ENCODE measurements at regions not wholly inside any gene's neighbourhood (a gene's known extent, or its start where the extent isn't known, plus 50 kb on each side); places are given as distances from the start of the nearest gene placed in this dataset.
"Not testable (repeated sequence)": the region's sequence is repeated elsewhere in the genome, so short reads cannot be mapped to it uniquely, and the experiment has no call there.

DNA sequence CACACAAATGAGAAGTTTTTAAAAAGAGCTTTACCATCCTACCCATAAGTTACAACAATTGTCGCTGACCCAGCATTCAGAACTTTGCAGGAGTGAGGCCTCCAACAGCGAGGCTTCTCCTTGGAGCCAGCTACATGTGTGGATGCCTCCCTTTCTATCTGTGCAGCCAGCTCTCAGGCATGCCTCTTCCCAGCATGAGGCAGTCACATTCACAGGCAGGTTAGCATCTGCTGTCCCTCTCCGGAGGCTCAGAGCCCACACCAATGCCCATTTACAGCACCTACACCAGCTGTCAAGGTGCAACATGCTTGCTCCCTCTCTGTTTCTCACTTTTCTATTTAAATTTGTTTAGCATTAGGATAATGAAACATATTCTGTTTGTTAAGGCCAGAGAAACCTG, 278.7 kb upstream of the PODXL start:
- Mint-ChIP-seq H3K4me3 (no peak overlapping the region), H3K27ac (no peak overlapping the region), H3K4me1 (ENCODE audit: low read depth) (no peaks in the 10 kb centered on the region), H3K36me3 (ENCODE audit: low read depth) (no peaks in the 10 kb centered on the region), H3K9me3 (no peaks in the 10 kb centered on the region), H3K27me3 (ENCODE audit: insufficient read depth) (peaks cover 5% of the 10 kb centered on the region)
- intact Hi-C loops (cut with micrococcal nuclease) = no loop called here
- no peak for DNase-seq (ENCODE audit: low spot score)

- intact Hi-C loops (cut with micrococcal nuclease) = no loop called here
- H3K27me3 Mint-ChIP-seq (ENCODE audit: insufficient read depth) = peaks cover 1% of the 10 kb centered on the region
These were observed 274.3 kb upstream of the PODXL start for GRCh38 chr7:131830681-131831080.

DNA sequence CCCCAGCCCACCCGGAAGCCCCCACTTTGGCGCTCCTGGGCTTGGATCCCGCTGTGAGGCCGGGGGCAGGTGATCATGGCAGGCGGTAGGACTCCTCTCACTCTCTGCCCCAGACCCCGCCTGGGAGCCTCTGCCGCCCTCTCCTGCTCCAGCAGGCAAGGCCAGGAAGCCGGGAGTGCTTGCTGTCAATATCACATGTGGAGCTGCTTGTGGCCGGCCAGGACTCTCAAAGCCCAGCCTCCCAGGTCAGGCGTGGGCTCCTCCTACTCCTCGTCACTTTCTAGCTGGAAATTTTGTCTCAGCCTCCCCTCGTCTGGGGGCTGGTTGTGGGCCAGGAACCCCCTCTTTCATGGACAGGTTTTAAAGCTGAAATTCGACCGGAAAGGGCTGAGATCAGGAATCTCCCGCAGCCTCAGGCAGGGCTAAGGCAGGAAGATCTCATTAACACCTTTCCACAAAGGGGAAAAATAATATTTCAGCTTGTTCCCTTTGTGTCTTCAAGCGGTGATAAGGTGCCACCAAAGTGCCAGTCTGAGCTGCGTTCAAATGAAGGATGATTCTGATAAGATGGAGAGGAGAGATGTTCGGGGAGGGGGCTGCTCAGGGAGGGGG, 273.6 kb upstream of the PODXL start:
- Mint-ChIP-seq H3K4me1 (ENCODE audit: low read depth) (no peaks in the 10 kb centered on the region), H3K27ac (no peak overlapping the region), H3K9me3 (no peaks in the 10 kb centered on the region), H3K27me3 (ENCODE audit: insufficient read depth) (peaks cover 1% of the 10 kb centered on the region), H3K4me3 (no peak overlapping the region), H3K36me3 (ENCODE audit: low read depth) (no peaks in the 10 kb centered on the region)
- intact Hi-C loops (cut with micrococcal nuclease) = no loop called here
- no peak for DNase-seq (ENCODE audit: low spot score)

More at GRCh38 chr7:131830681-131831080, 274.3 kb upstream of the PODXL start:
- Mint-ChIP-seq H3K4me3 (no peak overlapping the region), H3K27ac (no peak overlapping the region), H3K36me3 (ENCODE audit: low read depth) (no peaks in the 10 kb centered on the region), H3K4me1 (ENCODE audit: low read depth) (no peaks in the 10 kb centered on the region), H3K9me3 (no peaks in the 10 kb centered on the region)
- DNase-seq (ENCODE audit: low spot score) = no peak

DNA sequence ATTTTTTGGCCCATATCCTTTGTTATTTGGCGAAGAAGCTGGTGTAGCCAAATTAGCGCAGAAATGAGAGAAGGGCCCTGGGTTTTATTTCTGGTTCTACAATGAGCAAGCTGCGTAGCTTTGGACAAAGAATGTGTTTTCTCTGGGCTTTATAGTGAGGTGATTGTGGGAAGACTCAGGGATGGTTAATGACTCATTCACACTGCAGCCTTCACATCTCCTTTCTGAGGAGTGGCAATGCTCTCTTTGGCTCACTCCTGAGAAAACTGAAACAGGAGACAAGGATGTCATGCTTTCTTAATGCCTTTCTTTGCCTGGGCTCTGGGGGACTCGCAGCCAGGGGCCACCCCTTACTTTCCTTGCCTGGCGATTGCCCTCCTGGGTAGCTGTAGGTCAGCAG, 271.0 kb upstream of the PODXL start:
- Mint-ChIP-seq H3K27me3 (ENCODE audit: insufficient read depth) (peaks cover 1% of the 10 kb centered on the region), H3K4me3 (no peak overlapping the region), H3K27ac (no peak overlapping the region), H3K36me3 (ENCODE audit: low read depth) (no peaks in the 10 kb centered on the region), H3K4me1 (ENCODE audit: low read depth) (no peaks in the 10 kb centered on the region), H3K9me3 (no peaks in the 10 kb centered on the region)
- intact Hi-C loops (cut with micrococcal nuclease) = no loop called here
- DNase-seq (ENCODE audit: low spot score) = no peak

DNA sequence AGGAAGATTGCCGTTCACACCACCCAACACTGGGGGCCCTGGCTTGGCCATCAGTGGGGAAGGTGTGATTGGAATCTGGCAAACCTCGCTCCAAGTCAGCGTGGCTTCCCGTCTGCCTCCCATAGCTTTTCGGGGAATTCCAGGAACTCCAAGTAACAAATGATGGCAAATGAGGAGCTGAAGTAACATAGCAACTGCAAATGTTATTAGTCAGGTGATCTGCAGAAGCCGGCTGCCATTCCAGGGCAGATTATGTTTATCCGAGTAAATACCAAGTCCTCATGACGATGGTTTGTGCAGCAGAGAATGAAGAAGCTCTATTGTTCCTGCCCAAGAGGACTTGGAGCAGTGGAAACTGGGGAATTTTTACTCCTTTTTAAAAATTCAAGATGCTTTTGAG, 270.5 kb upstream of the PODXL start:
- no peaks in the 10 kb centered on the region for H3K4me1 Mint-ChIP-seq (ENCODE audit: low read depth)
- H3K27ac Mint-ChIP-seq = no peak overlapping the region
- no peak for DNase-seq (ENCODE audit: low spot score)
- peaks cover 1% of the 10 kb centered on the region for H3K27me3 Mint-ChIP-seq (ENCODE audit: insufficient read depth)
- no peaks in the 10 kb centered on the region for H3K36me3 Mint-ChIP-seq (ENCODE audit: low read depth)
- no peaks in the 10 kb centered on the region for H3K9me3 Mint-ChIP-seq
- intact Hi-C loops (cut with micrococcal nuclease) = no loop called here
- H3K4me3 Mint-ChIP-seq = no peak overlapping the region

- H3K4me1 Mint-ChIP-seq (ENCODE audit: low read depth); intact Hi-C loops (cut with micrococcal nuclease); H3K36me3 Mint-ChIP-seq (ENCODE audit: low read depth); H3K9me3 Mint-ChIP-seq; H3K27me3 Mint-ChIP-seq (ENCODE audit: insufficient read depth); DNase-seq (ENCODE audit: low spot score); H3K27ac Mint-ChIP-seq; H3K4me3 Mint-ChIP-seq: not testable (repeated sequence)
These were observed 267.6 kb upstream of the PODXL start for GRCh38 chr7:131823961-131824440.

DNA sequence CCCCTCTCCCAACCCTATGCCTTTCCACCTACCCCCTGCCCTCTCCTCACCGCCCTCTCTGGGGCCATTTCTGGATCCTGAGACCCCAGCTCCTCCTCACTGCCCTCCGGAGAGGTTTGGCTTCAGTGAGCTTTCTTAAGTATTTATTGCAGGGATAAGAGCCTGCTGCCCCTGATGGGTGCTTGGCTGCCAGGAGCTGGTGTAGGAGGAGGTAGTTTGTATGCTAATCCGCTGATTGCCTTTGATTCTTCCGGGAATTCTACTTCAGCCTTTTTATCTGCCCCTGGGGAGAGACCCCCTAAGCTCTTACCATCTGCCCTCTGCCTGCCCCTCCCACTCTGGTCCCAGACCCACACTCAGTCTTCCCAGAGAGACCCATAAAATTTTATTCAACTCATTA, 263.5 kb upstream of the PODXL start:
- Mint-ChIP-seq H3K4me1 (ENCODE audit: low read depth) (no peaks in the 10 kb centered on the region), H3K36me3 (ENCODE audit: low read depth) (no peaks in the 10 kb centered on the region), H3K4me3 (no peak overlapping the region), H3K27me3 (ENCODE audit: insufficient read depth) (no peaks in the 10 kb centered on the region), H3K9me3 (no peaks in the 10 kb centered on the region), H3K27ac (no peak overlapping the region)
- intact Hi-C loops (cut with micrococcal nuclease) = no loop called here
- no peak for DNase-seq (ENCODE audit: low spot score)

GRCh38 chr7:131816391-131817007, 260.1 kb upstream of the PODXL start:
- intact Hi-C loops (cut with micrococcal nuclease) = no loop called here
- Mint-ChIP-seq H3K4me1 (ENCODE audit: low read depth) (no peaks in the 10 kb centered on the region), H3K27ac (no peak overlapping the region), H3K36me3 (ENCODE audit: low read depth) (no peaks in the 10 kb centered on the region), H3K27me3 (ENCODE audit: insufficient read depth) (no peaks in the 10 kb centered on the region), H3K4me3 (no peak overlapping the region), H3K9me3 (no peaks in the 10 kb centered on the region)
- DNase-seq (ENCODE audit: low spot score) = no peak

GRCh38 chr7:131808736-131809135, 252.3 kb upstream of the PODXL start:
- no peak for DNase-seq (ENCODE audit: low spot score)
- no peak overlapping the region for H3K4me3 Mint-ChIP-seq
- intact Hi-C loops (cut with micrococcal nuclease) = no loop called here
- H3K27ac Mint-ChIP-seq = no peak overlapping the region
- no peaks in the 10 kb centered on the region for H3K36me3 Mint-ChIP-seq (ENCODE audit: low read depth)
- no peaks in the 10 kb centered on the region for H3K27me3 Mint-ChIP-seq (ENCODE audit: insufficient read depth)
- H3K4me1 Mint-ChIP-seq (ENCODE audit: low read depth) = no peaks in the 10 kb centered on the region
- H3K9me3 Mint-ChIP-seq = no peaks in the 10 kb centered on the region

GRCh38 chr7:131808156-131808555, 251.7 kb upstream of the PODXL start:
- DNase-seq (ENCODE audit: low spot score); H3K36me3 Mint-ChIP-seq (ENCODE audit: low read depth); H3K27me3 Mint-ChIP-seq (ENCODE audit: insufficient read depth); H3K4me3 Mint-ChIP-seq; H3K9me3 Mint-ChIP-seq; intact Hi-C loops (cut with micrococcal nuclease); H3K4me1 Mint-ChIP-seq (ENCODE audit: low read depth); H3K27ac Mint-ChIP-seq: not testable (repeated sequence)

DNA sequence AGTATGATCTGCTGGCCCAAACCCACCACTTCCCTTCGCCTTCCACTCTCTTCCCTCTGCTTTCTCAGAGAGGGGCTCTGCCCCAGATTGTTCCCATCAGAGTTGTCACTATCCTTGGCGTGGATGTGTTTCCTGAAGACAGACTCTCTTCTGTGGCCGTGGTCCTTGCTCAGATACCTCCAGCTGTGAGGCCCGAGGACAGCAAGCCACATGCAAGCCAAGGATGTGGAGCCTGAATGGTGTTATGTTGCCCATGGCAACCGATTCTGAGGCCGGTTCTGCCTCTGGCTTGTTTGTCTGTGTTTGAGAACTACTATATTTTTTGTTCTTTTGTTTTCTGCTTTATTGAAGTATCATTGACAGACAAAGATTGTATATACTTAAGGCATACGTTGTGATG, 247.4 kb upstream of the PODXL start:
- H3K4me3 Mint-ChIP-seq = no peak overlapping the region
- DNase-seq (ENCODE audit: low spot score) = no peak
- no peaks in the 10 kb centered on the region for H3K36me3 Mint-ChIP-seq (ENCODE audit: low read depth)
- no peaks in the 10 kb centered on the region for H3K9me3 Mint-ChIP-seq
- no peaks in the 10 kb centered on the region for H3K4me1 Mint-ChIP-seq (ENCODE audit: low read depth)
- H3K27ac Mint-ChIP-seq = no peak overlapping the region
- intact Hi-C loops (cut with micrococcal nuclease) = no loop called here
- no peaks in the 10 kb centered on the region for H3K27me3 Mint-ChIP-seq (ENCODE audit: insufficient read depth)

DNA sequence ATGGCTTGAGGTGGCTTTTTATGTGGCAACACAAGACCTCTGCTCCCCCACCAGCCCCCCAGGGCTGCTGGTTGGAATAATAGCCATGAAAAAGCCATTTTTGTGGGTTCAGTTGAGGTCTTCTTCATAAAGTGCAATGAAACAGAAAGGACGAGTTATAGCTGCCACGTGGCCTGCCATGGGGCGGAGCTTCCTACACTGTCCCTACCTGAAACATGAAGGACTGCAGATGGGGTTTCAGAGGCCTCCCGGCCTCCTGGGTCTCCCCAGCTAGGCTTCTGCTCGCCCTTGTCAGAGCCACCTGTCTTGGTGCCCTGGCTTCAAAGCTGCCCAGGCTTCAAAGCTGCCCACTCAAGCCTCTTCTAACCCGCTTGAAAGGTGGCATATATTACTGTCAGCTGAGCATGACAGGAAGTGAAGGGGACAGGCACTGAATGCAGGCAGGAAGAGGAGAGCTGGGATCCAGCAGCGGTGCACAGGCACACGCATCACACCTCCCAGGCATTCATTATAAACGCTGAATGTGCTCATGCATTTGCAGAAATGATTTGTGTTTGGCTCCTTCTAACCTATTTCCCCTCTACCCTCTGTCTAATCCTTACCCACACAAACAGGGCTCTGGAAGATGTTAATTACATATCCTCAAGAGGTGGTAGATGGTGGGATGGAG, 245.9 kb upstream of the PODXL start:
- no peaks in the 10 kb centered on the region for H3K9me3 Mint-ChIP-seq
- H3K27me3 Mint-ChIP-seq (ENCODE audit: insufficient read depth) = no peaks in the 10 kb centered on the region
- no peak overlapping the region for H3K27ac Mint-ChIP-seq
- H3K36me3 Mint-ChIP-seq (ENCODE audit: low read depth) = no peaks in the 10 kb centered on the region
- no peak overlapping the region for H3K4me3 Mint-ChIP-seq
- no peaks in the 10 kb centered on the region for H3K4me1 Mint-ChIP-seq (ENCODE audit: low read depth)
- intact Hi-C loops (cut with micrococcal nuclease) = no loop called here
- DNase-seq (ENCODE audit: low spot score) = no peak

DNA sequence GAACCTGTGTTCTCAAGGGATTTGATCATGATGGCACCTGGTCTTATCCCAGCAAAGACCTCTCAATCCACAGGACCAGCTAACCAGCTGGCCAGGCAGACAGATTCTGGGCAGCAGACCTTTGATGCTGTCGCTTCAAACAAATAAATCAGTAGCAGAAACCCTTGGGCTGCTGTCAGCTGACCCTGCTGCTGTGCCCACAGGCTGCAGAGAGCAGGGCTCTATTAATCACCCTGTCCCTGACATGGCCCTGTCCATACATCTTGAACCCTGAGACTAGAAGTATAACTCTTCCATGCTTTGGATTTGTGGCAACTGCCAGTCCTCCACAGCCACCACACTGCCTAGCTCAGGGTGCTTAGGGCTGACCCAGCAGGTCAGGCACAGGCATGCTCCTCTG, 244.1 kb upstream of the PODXL start:
- H3K9me3 Mint-ChIP-seq = no peaks in the 10 kb centered on the region
- no peaks in the 10 kb centered on the region for H3K27me3 Mint-ChIP-seq (ENCODE audit: insufficient read depth)
- H3K4me3 Mint-ChIP-seq = no peak overlapping the region
- H3K27ac Mint-ChIP-seq = no peak overlapping the region
- intact Hi-C loops (cut with micrococcal nuclease) = no loop called here
- no peak for DNase-seq (ENCODE audit: low spot score)
- no peaks in the 10 kb centered on the region for H3K36me3 Mint-ChIP-seq (ENCODE audit: low read depth)
- no peaks in the 10 kb centered on the region for H3K4me1 Mint-ChIP-seq (ENCODE audit: low read depth)

Data from activated T-helper 1 cell treated with anti-CD3 and anti-CD28 coated beads, Interleukin-12 subunit alpha, Interleukin-12 subunit beta, Interleukin-2, Interleukin-4 antibody, amounts not matched to agents 30 ng/mL and 10 ng/mL and 1 ng/mL, durations not matched to agents 14 hours and 24 hours and 36 hours (primary cell).